ENCODE measurements at regions not wholly inside any gene's neighbourhood (a gene's known extent, or its start where the extent isn't known, plus 50 kb on each side); places are given as distances from the start of the nearest gene placed in this dataset.

GRCh38 chr9:29322240-29322639, 1749.0 kb upstream of the C9orf72 start:
- BruUV-seq (replicated peaks), result no TSS peak
- Histone ChIP-seq H3K4me1 (no peaks in the 10 kb centered on the region), H3K27me3 (replicated peaks; ENCODE audit: control insufficient read depth, insufficient read depth, low read length) (no peaks in the 10 kb centered on the region), H3K9me3 (no peaks in the 10 kb centered on the region), H3K36me3 (ENCODE audit: control insufficient read depth, insufficient read depth, low read length) (no peaks in the 10 kb centered on the region), H3K4me3 (ENCODE audit: low read depth, low read length) (no peak overlapping the region)
- no peak for TF ChIP-seq CTCF (IDR thresholded peaks at IDR 0.05; ENCODE audit: insufficient read depth in 1 of 2, low read depth in 1 of 2, low read length in 1 of 2, severe bottlenecking in 1 of 2, unreplicated experiment in 1 of 2)
- no peak for DNase-seq
- intact Hi-C loops (cut with micrococcal nuclease; ENCODE audit: unreplicated experiment), result no loop called here
- no peaks in the 10 kb centered on the region for H3K9me3 Mint-ChIP-seq (ENCODE audit: unreplicated experiment)
- ChIA-PET CTCF (no interaction called here), POLR2A (no interaction called here)
- no peaks in the 10 kb centered on the region for H3K4me1 Mint-ChIP-seq (ENCODE audit: low read depth, unreplicated experiment)
- no peak overlapping the region for H3K27ac Mint-ChIP-seq (ENCODE audit: unreplicated experiment)
- no peaks in the 10 kb centered on the region for H3K36me3 Mint-ChIP-seq (ENCODE audit: insufficient read depth, unreplicated experiment)
- H3K27me3 Mint-ChIP-seq (ENCODE audit: insufficient read depth, unreplicated experiment), result no peaks in the 10 kb centered on the region
- no peak overlapping the region for H3K4me3 Mint-ChIP-seq (ENCODE audit: unreplicated experiment)

DNA sequence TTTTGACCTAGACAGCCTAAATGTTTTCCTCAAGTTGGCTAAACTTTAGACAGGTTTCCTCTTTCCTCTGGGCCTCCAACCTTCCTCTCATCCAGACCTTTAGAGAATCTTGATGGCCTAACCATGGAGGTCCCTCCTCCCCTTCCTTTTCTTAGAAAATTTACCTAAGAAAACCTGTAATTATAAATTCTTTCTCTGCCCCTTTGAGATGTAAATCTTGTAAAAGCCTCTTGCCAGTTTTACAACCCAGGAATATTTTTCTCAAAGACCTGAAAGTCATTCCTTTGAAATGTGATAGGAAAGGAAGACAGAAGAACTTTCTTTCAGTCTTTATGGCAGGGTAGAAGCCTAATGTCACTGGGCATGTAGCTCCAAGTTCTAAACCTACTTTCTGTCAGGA, 1752.6 kb upstream of the C9orf72 start:
- Histone ChIP-seq H3K27me3 (replicated peaks; ENCODE audit: control insufficient read depth, insufficient read depth, low read length) (no peaks in the 10 kb centered on the region), H3K4me3 (ENCODE audit: low read depth, low read length) (no peak overlapping the region), H3K36me3 (ENCODE audit: control insufficient read depth, insufficient read depth, low read length) (no peaks in the 10 kb centered on the region), H3K4me1 (no peaks in the 10 kb centered on the region), H3K9me3 (no peaks in the 10 kb centered on the region)
- Mint-ChIP-seq H3K27ac (ENCODE audit: unreplicated experiment) (no peak overlapping the region), H3K36me3 (ENCODE audit: insufficient read depth, unreplicated experiment) (no peaks in the 10 kb centered on the region), H3K4me3 (ENCODE audit: unreplicated experiment) (no peak overlapping the region), H3K4me1 (ENCODE audit: low read depth, unreplicated experiment) (no peaks in the 10 kb centered on the region), H3K27me3 (ENCODE audit: insufficient read depth, unreplicated experiment) (no peaks in the 10 kb centered on the region), H3K9me3 (ENCODE audit: unreplicated experiment) (no peaks in the 10 kb centered on the region)
- POLR2A ChIA-PET, result no interaction called here
- DNase-seq, result no peak
- no TSS peak for BruUV-seq (replicated peaks)
- intact Hi-C loops (cut with micrococcal nuclease; ENCODE audit: unreplicated experiment), result no loop called here
- CTCF ChIA-PET, result no interaction called here
- no peak for TF ChIP-seq CTCF (IDR thresholded peaks at IDR 0.05; ENCODE audit: insufficient read depth in 1 of 2, low read depth in 1 of 2, low read length in 1 of 2, severe bottlenecking in 1 of 2, unreplicated experiment in 1 of 2)

DNA sequence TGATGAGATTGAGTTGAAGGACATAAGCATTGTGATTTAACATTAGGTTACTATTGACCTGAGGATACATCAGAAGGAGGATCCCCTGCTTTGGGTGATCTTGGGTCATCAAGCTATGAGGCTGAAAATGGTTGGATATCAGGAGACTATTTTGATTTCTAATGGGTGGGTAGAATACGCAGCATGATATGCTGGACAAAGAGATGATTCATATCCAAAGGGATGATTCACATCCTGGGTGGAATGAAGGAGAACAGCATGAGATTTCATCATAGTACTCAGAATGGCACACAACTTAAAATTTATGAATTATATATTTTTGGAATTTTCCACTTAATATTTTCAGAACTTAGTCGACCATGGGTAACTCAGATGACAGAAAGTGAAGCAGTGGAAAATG, 1759.5 kb upstream of the C9orf72 start:
- CTCF ChIA-PET, result no interaction called here
- H3K27me3 ChIP-seq (replicated peaks; ENCODE audit: control insufficient read depth, insufficient read depth, low read length), result no peaks in the 10 kb centered on the region
- Mint-ChIP-seq H3K36me3 (ENCODE audit: insufficient read depth, unreplicated experiment) (no peaks in the 10 kb centered on the region), H3K27me3 (ENCODE audit: insufficient read depth, unreplicated experiment) (no peaks in the 10 kb centered on the region), H3K9me3 (ENCODE audit: unreplicated experiment) (no peaks in the 10 kb centered on the region), H3K27ac (ENCODE audit: unreplicated experiment) (no peak overlapping the region), H3K4me1 (ENCODE audit: low read depth, unreplicated experiment) (no peaks in the 10 kb centered on the region), H3K4me3 (ENCODE audit: unreplicated experiment) (no peak overlapping the region)
- H3K9me3 ChIP-seq, result no peaks in the 10 kb centered on the region
- no peak overlapping the region for H3K4me3 ChIP-seq (ENCODE audit: low read depth, low read length)
- POLR2A ChIA-PET, result no interaction called here
- no peak for TF ChIP-seq CTCF (IDR thresholded peaks at IDR 0.05; ENCODE audit: insufficient read depth in 1 of 2, low read depth in 1 of 2, low read length in 1 of 2, severe bottlenecking in 1 of 2, unreplicated experiment in 1 of 2)
- DNase-seq, result no peak
- intact Hi-C loops (cut with micrococcal nuclease; ENCODE audit: unreplicated experiment), result no loop called here
- no peaks in the 10 kb centered on the region for H3K36me3 ChIP-seq (ENCODE audit: control insufficient read depth, insufficient read depth, low read length)
- BruUV-seq (replicated peaks), result no TSS peak
- H3K4me1 ChIP-seq, result no peaks in the 10 kb centered on the region
